ENCODE measurements at regions not wholly inside any gene's neighbourhood (a gene's known extent, or its start where the extent isn't known, plus 50 kb on each side); places are given as distances from the start of the nearest gene placed in this dataset.

DNA sequence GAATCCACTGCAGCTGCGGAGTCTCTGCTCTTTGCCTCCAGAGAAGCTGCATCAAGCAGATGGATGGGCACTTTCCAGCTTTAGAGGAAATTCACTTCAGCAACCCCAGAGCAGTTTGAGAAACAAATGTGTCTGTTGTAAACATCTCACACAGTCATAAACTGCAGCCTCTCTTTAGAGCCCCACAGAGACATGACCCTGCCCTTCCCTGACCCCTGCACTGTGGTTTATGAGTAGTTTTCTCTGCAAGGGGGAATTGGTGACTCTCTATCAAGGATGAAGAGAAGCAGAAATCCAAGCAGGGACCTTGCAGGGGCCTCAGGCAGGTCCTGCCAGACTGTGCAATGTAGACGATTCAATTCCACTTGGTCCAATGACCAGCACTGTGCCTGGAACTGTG, 160.2 kb downstream of the SH2D4B start:
- Histone ChIP-seq H3K9me3 (ENCODE audit: control insufficient read depth in 2 of 2, low read length in 2 of 2) (no peaks in the 10 kb centered on the region), H3K36me3 (ENCODE audit: control insufficient read depth in 2 of 2, insufficient read depth in 2 of 2, low read length in 2 of 2) (no peaks in the 10 kb centered on the region), H3K4me3 (ENCODE audit: low read length in 2 of 2) (no peak overlapping the region), H3K27ac (ENCODE audit: low read length) (no peak overlapping the region), H3K9ac (ENCODE audit: low read length in 2 of 2) (no peak overlapping the region), H3K27me3 (ENCODE audit: control insufficient read depth in 1 of 2, insufficient read depth in 2 of 2, low read length in 2 of 2) (no peaks in the 10 kb centered on the region), H3K4me1 (ENCODE audit: control insufficient read depth, insufficient read depth, low read length) (peaks cover 18% of the 10 kb centered on the region)

DNA sequence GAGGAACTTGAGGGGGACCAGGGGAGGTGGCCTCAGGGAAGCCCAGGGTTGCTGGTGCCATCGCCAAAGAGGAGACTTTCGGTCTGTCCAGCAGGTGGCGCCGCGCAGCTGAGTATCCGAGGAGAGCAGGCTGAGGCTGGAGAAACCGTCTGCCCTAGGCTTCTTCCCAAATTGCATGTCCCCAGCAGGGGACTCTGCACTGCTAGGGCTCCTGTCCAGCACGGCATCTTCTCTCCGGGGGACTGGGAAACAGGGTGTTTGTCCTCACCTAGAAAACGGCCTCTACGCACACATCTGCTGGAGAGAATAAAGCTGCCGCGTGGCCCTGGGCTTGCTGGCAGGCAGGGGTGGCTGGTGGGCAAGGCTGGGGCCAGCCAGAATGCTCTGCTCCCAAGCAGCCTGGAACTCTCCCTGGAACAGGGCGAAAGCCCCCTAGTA, 161.9 kb downstream of the SH2D4B start:
- Histone ChIP-seq H3K36me3 (ENCODE audit: control insufficient read depth in 2 of 2, insufficient read depth in 2 of 2, low read length in 2 of 2) (no peaks in the 10 kb centered on the region), H3K27me3 (ENCODE audit: control insufficient read depth in 1 of 2, insufficient read depth in 2 of 2, low read length in 2 of 2) (no peaks in the 10 kb centered on the region), H3K9me3 (ENCODE audit: control insufficient read depth in 2 of 2, low read length in 2 of 2) (no peaks in the 10 kb centered on the region), H3K27ac (ENCODE audit: low read length) (no peak overlapping the region), H3K4me3 (ENCODE audit: low read length in 2 of 2) (no peak overlapping the region), H3K9ac (ENCODE audit: low read length in 2 of 2) (peak overlapping the region in 1 of 2 donors; percentile 29), H3K4me1 (ENCODE audit: control insufficient read depth, insufficient read depth, low read length) (peaks cover 18% of the 10 kb centered on the region)

DNA sequence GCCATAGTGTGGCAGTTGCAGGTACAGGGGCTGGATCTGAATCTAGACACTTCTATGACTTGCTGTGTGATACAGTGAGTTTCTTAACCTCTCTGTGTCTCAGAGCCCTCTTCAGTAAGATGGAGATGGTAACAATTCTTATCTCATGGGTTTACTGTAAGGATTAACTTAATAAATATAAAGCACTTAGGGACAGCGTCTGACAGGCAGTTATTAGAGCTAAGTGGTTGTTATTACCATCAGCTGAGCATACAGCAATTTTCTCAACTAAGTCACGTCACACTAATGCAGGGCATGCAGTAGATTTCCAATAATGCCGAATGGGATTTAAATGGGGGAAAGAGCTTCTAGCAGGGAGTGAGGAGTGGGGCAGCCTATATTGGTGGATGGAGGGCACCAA, 162.6 kb downstream of the SH2D4B start:
- no peak overlapping the region for H3K27ac ChIP-seq (ENCODE audit: low read length)
- H3K9ac ChIP-seq (ENCODE audit: low read length in 2 of 2), result no peak overlapping the region
- peaks cover 18% of the 10 kb centered on the region for H3K4me1 ChIP-seq (ENCODE audit: control insufficient read depth, insufficient read depth, low read length)
- no peaks in the 10 kb centered on the region for H3K9me3 ChIP-seq (ENCODE audit: control insufficient read depth in 2 of 2, low read length in 2 of 2)
- H3K27me3 ChIP-seq (ENCODE audit: control insufficient read depth in 1 of 2, insufficient read depth in 2 of 2, low read length in 2 of 2), result no peaks in the 10 kb centered on the region
- H3K4me3 ChIP-seq (ENCODE audit: low read length in 2 of 2), result no peak overlapping the region
- no peaks in the 10 kb centered on the region for H3K36me3 ChIP-seq (ENCODE audit: control insufficient read depth in 2 of 2, insufficient read depth in 2 of 2, low read length in 2 of 2)

DNA sequence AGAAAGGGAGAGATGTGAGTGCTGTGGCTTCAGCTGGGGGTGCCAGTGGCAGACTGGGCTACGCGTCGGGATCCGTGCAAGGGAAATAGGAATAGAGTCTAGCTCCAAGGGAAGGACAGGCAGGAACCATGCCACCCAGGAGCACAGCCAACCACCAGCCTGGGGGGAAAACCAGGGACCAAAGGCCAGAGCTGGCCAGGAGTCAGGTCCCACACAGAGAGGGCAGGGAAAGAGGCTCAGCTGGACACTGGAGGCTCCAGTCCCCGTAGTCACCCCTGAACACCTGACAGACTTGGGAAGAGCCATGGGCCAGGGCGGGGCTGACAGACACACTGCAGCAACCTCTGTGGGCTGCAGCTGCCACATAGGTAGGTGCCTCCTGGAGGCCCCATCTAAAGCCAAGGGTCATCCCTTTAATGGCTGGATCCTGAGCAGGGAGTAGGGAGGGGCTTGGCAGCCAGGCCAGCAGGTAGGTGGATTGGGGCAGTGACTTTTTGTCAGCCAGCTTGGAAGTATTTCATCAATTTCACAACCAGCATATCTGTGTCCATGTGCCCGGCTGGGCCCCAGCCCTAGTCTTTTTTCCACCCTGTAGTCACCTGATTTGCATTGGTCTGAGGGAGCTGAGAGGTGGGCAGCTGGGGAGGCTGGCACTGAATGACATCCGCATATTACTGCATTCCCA, 163.2 kb downstream of the SH2D4B start:
- H3K9me3 ChIP-seq (ENCODE audit: control insufficient read depth in 2 of 2, low read length in 2 of 2), result no peaks in the 10 kb centered on the region

DNA sequence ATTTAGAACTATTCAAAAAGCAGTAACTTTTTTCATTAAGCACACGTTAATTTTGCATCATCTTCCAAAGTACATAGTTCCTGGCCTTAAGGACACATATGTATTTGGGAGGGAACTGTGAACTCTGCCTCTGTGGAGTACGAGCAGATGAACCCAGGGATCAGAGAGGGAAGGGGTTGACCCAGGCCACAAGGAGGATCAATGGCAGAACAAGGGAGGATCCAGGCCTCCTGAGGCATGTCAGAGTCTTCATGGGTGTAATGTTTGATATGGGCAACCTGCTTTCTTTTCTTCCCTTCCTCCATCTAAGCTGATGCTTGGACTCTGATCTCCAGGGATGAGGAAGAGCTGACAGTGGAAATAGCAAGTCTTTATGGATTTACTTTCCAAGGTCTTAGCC, 164.0 kb downstream of the SH2D4B start:
- H3K36me3 ChIP-seq (ENCODE audit: control insufficient read depth in 2 of 2, insufficient read depth in 2 of 2, low read length in 2 of 2), result no peaks in the 10 kb centered on the region
- H3K4me1 ChIP-seq (ENCODE audit: control insufficient read depth, insufficient read depth, low read length), result peaks cover 18% of the 10 kb centered on the region
- no peaks in the 10 kb centered on the region for H3K9me3 ChIP-seq (ENCODE audit: control insufficient read depth in 2 of 2, low read length in 2 of 2)
- no peak overlapping the region for H3K4me3 ChIP-seq (ENCODE audit: low read length in 2 of 2)
- no peak overlapping the region for H3K27ac ChIP-seq (ENCODE audit: low read length)
- no peaks in the 10 kb centered on the region for H3K27me3 ChIP-seq (ENCODE audit: control insufficient read depth in 1 of 2, insufficient read depth in 2 of 2, low read length in 2 of 2)
- H3K9ac ChIP-seq (ENCODE audit: low read length in 2 of 2), result no peak overlapping the region

More for the DNA sequence above, 163.2 kb downstream of the SH2D4B start:
- Histone ChIP-seq H3K4me3 (ENCODE audit: low read length in 2 of 2) (no peak overlapping the region), H3K27ac (ENCODE audit: low read length) (no peak overlapping the region), H3K36me3 (ENCODE audit: control insufficient read depth in 2 of 2, insufficient read depth in 2 of 2, low read length in 2 of 2) (no peaks in the 10 kb centered on the region), H3K4me1 (ENCODE audit: control insufficient read depth, insufficient read depth, low read length) (peaks cover 18% of the 10 kb centered on the region), H3K27me3 (ENCODE audit: control insufficient read depth in 1 of 2, insufficient read depth in 2 of 2, low read length in 2 of 2) (no peaks in the 10 kb centered on the region), H3K9ac (ENCODE audit: low read length in 2 of 2) (no peak overlapping the region)

DNA sequence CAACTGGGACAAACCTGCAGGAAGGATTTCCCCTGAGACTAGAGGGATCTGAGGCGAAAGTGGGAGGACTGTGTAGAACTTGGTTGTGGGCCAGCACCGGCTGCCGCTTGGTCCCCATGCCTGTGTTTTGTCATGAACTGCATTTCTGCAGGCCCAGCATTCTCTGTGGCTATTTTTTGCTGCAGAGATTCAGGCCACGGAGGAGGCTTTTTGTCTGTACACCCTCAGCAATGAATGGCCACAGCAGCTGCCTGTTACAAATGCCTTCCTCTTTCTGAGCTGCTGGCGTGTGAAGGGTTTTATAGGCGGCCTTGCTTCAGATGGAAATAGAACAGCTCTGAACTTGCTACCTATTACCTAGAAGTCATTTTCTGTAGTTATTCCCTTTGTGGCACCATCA, 164.4 kb downstream of the SH2D4B start:
- H3K9me3 ChIP-seq (ENCODE audit: control insufficient read depth in 2 of 2, low read length in 2 of 2), result no peaks in the 10 kb centered on the region
- no peak overlapping the region for H3K27ac ChIP-seq (ENCODE audit: low read length)
- no peaks in the 10 kb centered on the region for H3K36me3 ChIP-seq (ENCODE audit: control insufficient read depth in 2 of 2, insufficient read depth in 2 of 2, low read length in 2 of 2)
- H3K4me1 ChIP-seq (ENCODE audit: control insufficient read depth, insufficient read depth, low read length), result peaks cover 18% of the 10 kb centered on the region
- H3K9ac ChIP-seq (ENCODE audit: low read length in 2 of 2), result no peak overlapping the region
- no peaks in the 10 kb centered on the region for H3K27me3 ChIP-seq (ENCODE audit: control insufficient read depth in 1 of 2, insufficient read depth in 2 of 2, low read length in 2 of 2)
- peak overlapping the region in 1 of 2 donors; percentile 15 for H3K4me3 ChIP-seq (ENCODE audit: low read length in 2 of 2)

DNA sequence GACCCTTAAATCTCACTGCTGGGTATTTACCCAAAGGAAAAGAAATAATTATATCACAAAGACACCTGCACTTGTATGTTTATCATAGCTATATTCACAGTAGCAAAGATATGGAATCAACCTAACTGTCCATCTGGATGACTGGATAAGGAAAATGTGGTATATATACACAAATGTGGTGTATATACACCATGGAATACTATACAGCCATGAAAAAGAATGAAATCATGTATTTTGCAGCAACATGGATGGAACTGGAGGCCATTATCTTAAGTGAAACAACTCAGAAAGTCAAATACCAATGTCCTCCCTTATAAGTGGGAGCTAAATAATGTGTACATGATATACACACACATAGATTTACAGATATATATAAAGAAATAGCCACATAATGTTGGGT, 168.2 kb downstream of the SH2D4B start:
- H3K9ac ChIP-seq (ENCODE audit: low read length in 2 of 2), result no peak overlapping the region
- no peaks in the 10 kb centered on the region for H3K27me3 ChIP-seq (ENCODE audit: control insufficient read depth in 1 of 2, insufficient read depth in 2 of 2, low read length in 2 of 2)
- H3K27ac ChIP-seq (ENCODE audit: low read length), result no peak overlapping the region
- H3K36me3 ChIP-seq (ENCODE audit: control insufficient read depth in 2 of 2, insufficient read depth in 2 of 2, low read length in 2 of 2), result no peaks in the 10 kb centered on the region
- H3K4me3 ChIP-seq (ENCODE audit: low read length in 2 of 2), result no peak overlapping the region
- H3K9me3 ChIP-seq (ENCODE audit: control insufficient read depth in 2 of 2, low read length in 2 of 2), result no peaks in the 10 kb centered on the region
- H3K4me1 ChIP-seq (ENCODE audit: control insufficient read depth, insufficient read depth, low read length), result peaks cover 9% of the 10 kb centered on the region

DNA sequence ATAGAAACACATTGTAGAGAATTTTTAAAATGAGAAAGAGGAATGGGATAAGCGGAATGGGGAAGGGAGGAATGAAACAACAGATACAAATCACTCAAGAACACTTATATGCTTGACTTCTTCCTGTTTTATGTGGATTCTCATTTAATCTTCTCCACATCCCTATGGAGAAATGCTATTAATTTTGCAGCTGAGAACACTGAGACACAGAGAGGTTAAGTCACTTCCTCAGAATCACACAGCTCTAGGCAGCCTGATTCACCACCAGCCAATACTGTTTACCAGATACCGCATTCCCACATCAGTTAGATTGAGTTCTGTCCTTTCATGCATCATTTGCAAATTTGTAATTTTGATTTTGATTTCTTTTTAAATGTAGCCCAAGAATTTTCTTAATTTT, 170.5 kb downstream of the SH2D4B start:
- Histone ChIP-seq H3K9me3 (ENCODE audit: control insufficient read depth in 2 of 2, low read length in 2 of 2) (no peaks in the 10 kb centered on the region), H3K27me3 (ENCODE audit: control insufficient read depth in 1 of 2, insufficient read depth in 2 of 2, low read length in 2 of 2) (no peaks in the 10 kb centered on the region), H3K9ac (ENCODE audit: low read length in 2 of 2) (no peak overlapping the region), H3K4me1 (ENCODE audit: control insufficient read depth, insufficient read depth, low read length) (no peaks in the 10 kb centered on the region), H3K36me3 (ENCODE audit: control insufficient read depth in 2 of 2, insufficient read depth in 2 of 2, low read length in 2 of 2) (no peaks in the 10 kb centered on the region), H3K27ac (ENCODE audit: low read length) (no peak overlapping the region), H3K4me3 (ENCODE audit: low read length in 2 of 2) (no peak overlapping the region)

DNA sequence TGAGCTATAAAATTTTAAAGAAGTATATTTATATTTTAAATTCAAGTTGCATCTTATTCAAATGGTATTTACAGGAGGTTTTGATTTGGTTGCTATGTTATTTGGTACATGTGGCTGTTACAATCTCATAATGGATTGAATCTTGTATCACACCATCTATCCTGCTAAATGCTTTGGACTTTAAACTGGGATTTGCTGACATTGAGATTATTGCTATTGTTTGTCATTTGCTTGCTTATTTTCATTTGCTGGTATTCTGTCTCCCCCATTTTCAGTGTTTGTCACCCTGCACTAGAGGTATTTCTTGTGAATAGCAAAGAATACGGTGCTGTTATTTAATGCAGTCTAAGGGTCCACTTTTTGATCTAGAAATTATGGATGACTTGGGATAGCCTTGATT, 171.1 kb downstream of the SH2D4B start:
- no peaks in the 10 kb centered on the region for H3K27me3 ChIP-seq (ENCODE audit: control insufficient read depth in 1 of 2, insufficient read depth in 2 of 2, low read length in 2 of 2)
- H3K4me3 ChIP-seq (ENCODE audit: low read length in 2 of 2), result no peak overlapping the region
- H3K36me3 ChIP-seq (ENCODE audit: control insufficient read depth in 2 of 2, insufficient read depth in 2 of 2, low read length in 2 of 2), result no peaks in the 10 kb centered on the region
- no peaks in the 10 kb centered on the region for H3K9me3 ChIP-seq (ENCODE audit: control insufficient read depth in 2 of 2, low read length in 2 of 2)
- no peaks in the 10 kb centered on the region for H3K4me1 ChIP-seq (ENCODE audit: control insufficient read depth, insufficient read depth, low read length)
- H3K27ac ChIP-seq (ENCODE audit: low read length), result no peak overlapping the region
- no peak overlapping the region for H3K9ac ChIP-seq (ENCODE audit: low read length in 2 of 2)

DNA sequence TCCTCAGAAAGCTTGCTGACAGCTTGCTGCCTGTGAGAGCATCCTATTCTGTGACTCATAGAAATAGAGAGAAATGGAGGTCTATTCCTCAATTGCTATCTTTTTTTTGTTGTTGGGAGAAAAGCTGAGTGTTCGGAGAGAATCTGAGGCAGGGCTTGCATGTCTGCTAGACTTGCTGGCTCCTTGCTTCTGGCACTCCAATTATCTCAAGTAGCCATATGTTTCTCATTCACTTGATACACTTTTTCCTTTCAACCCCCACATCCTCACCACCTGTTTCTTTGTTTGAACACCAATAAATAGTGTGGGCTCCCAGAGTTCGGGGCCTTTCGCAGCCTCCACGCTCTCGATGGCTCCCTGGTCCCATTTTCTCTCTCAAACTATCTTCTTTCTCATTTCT, 172.2 kb downstream of the SH2D4B start:
- Histone ChIP-seq H3K27ac (ENCODE audit: low read length) (no peak overlapping the region), H3K9ac (ENCODE audit: low read length in 2 of 2) (no peak overlapping the region), H3K4me3 (ENCODE audit: low read length in 2 of 2) (no peak overlapping the region), H3K4me1 (ENCODE audit: control insufficient read depth, insufficient read depth, low read length) (no peaks in the 10 kb centered on the region), H3K36me3 (ENCODE audit: control insufficient read depth in 2 of 2, insufficient read depth in 2 of 2, low read length in 2 of 2) (no peaks in the 10 kb centered on the region), H3K9me3 (ENCODE audit: control insufficient read depth in 2 of 2, low read length in 2 of 2) (no peaks in the 10 kb centered on the region), H3K27me3 (ENCODE audit: control insufficient read depth in 1 of 2, insufficient read depth in 2 of 2, low read length in 2 of 2) (no peaks in the 10 kb centered on the region)

DNA sequence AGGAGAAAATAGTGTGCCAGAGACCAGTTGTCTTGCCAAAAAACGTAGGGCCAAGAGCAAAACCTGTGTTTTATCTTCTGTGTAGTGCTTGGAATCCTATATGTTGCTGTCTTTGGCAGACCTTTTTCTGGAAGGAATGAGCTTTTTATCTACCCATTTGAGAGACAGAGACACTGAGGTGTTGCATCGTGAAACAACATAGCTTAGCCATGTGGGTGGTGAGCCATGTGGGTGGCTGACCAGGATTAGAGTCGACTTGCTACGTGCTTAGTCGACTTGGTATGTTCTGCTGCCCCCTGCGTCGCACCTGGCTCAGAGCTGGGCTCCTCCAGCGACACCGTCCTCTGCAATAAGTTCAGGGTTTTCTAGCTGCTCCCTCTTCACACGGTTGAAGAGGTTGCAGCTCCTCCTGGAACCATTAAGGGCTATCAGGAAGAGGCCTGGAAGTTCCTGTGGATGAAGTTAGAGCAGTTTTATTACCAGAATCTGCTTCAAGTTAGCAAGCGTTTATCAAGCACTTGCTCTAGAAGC, 175.8 kb downstream of the SH2D4B start:
- no peaks in the 10 kb centered on the region for H3K4me1 ChIP-seq (ENCODE audit: control insufficient read depth, insufficient read depth, low read length)
- no peak overlapping the region for H3K9ac ChIP-seq (ENCODE audit: low read length in 2 of 2)
- no peaks in the 10 kb centered on the region for H3K27me3 ChIP-seq (ENCODE audit: control insufficient read depth in 1 of 2, insufficient read depth in 2 of 2, low read length in 2 of 2)
- no peaks in the 10 kb centered on the region for H3K9me3 ChIP-seq (ENCODE audit: control insufficient read depth in 2 of 2, low read length in 2 of 2)
- no peaks in the 10 kb centered on the region for H3K36me3 ChIP-seq (ENCODE audit: control insufficient read depth in 2 of 2, insufficient read depth in 2 of 2, low read length in 2 of 2)
- no peak overlapping the region for H3K4me3 ChIP-seq (ENCODE audit: low read length in 2 of 2)
- no peak overlapping the region for H3K27ac ChIP-seq (ENCODE audit: low read length)

Data from stomach smooth muscle (tissue), 2 donors.